Stomach (tissue), 4 donors: ENCODE measurements at regions not wholly inside any gene's neighbourhood (a gene's known extent, or its start where the extent isn't known, plus 50 kb on each side); places are given as distances from the start of the nearest gene placed in this dataset.

ENCODE experiments used
- POLR2A ChIP-seq, 4 donors: fragments of 450-650 bp; IDR thresholded peaks; one replicate each; pipeline ENCODE4 v1.6.1; 2016; ENCODE audit warnings: antibody characterized with exemption in 4 of 4, control low read depth in 2 of 4, mild to moderate bottlenecking in 1 of 4, moderate library complexity in 1 of 4
- POLR2AphosphoS5 ChIP-seq, 3 donors: sonication (generic); formaldehyde crosslinking; IDR thresholded peaks; one replicate each; pipeline ENCODE4 v1.6.1; 2016; ENCODE audit warnings: antibody characterized with exemption in 3 of 3
- TF ChIP-seq, protein P1 (sequence below), 7 experiments: fragments of 450-650 bp in 4 of 7; fragments of 200-600 bp in 3 of 7; sonication (generic) in 3 of 7; IDR thresholded peaks; one replicate each; pipeline ENCODE4 v1.5.1; 2016 to 2019; ENCODE audit warnings: antibody characterized with exemption in 7 of 7, control low read depth in 2 of 7, mild to moderate bottlenecking in 1 of 7

DNA sequence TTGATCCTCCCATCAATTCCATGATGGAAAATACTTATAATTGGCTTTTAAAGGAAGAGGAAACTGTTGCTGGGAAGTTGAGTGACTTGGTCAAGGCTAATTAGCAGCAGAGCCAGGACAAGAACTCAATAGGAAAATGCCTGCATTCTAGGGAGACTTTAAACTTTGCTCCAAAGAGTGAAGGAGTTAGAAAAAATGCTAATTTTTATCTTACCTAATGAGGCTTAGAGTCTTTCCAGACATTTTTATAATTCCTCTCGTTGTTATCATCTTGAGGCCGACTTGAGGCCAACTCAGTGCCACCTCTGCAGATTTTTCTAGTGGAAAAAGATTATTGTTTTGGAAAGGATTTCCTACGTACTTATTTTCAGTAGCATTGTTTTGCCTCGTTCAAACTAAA is 344.6 kb downstream of the ETNK1 start:
- TF ChIP-seq, protein P1, sequence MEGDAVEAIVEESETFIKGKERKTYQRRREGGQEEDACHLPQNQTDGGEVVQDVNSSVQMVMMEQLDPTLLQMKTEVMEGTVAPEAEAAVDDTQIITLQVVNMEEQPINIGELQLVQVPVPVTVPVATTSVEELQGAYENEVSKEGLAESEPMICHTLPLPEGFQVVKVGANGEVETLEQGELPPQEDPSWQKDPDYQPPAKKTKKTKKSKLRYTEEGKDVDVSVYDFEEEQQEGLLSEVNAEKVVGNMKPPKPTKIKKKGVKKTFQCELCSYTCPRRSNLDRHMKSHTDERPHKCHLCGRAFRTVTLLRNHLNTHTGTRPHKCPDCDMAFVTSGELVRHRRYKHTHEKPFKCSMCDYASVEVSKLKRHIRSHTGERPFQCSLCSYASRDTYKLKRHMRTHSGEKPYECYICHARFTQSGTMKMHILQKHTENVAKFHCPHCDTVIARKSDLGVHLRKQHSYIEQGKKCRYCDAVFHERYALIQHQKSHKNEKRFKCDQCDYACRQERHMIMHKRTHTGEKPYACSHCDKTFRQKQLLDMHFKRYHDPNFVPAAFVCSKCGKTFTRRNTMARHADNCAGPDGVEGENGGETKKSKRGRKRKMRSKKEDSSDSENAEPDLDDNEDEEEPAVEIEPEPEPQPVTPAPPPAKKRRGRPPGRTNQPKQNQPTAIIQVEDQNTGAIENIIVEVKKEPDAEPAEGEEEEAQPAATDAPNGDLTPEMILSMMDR (IDR thresholded peaks at IDR 0.05), result no peak
- TF ChIP-seq POLR2A (IDR thresholded peaks at IDR 0.05) (no peak), POLR2AphosphoS5 (IDR thresholded peaks at IDR 0.05) (no peak)
